Mucosa of descending colon (tissue), 3 donors: ENCODE measurements at regions not wholly inside any gene's neighbourhood (a gene's known extent, or its start where the extent isn't known, plus 50 kb on each side); places are given as distances from the start of the nearest gene placed in this dataset.

ENCODE experiments used
- ATAC-seq: fragments of 200-7000 bp; cut with Tn5 transposase; one replicate; pipeline ENCODE4 v1.9.1; 2020; ENCODE audit warnings: mild to moderate bottlenecking, moderate library complexity
- DNase-seq, 3 donors: peaks; one replicate each; pipeline ENCODE4 v3.0.0-alpha.2; 2020
- H3K36me3 ChIP-seq: fragments of 200-600 bp; one replicate; pipeline ENCODE4 v1.8.0; 2021; ENCODE audit warnings: low read depth, mild to moderate bottlenecking
- H3K4me1 ChIP-seq: fragments of 200-600 bp; one replicate; pipeline ENCODE4 v1.8.0; 2021; ENCODE audit warnings: low read depth, mild to moderate bottlenecking
- H3K4me3 ChIP-seq: fragments of 200-600 bp; one replicate; pipeline ENCODE4 v1.8.0; 2021; ENCODE audit warnings: mild to moderate bottlenecking
- H3K9me3 ChIP-seq: fragments of 200-600 bp; one replicate; pipeline ENCODE4 v1.8.0; 2021; ENCODE audit warnings: mild to moderate bottlenecking
- CTCF ChIP-seq: fragments of 200-600 bp; IDR thresholded peaks from one replicate; pipeline ENCODE4 v1.8.0; 2022; ENCODE audit warnings: antibody characterized with exemption, mild to moderate bottlenecking
- intact Hi-C, 2 donors: fragments of 100-400 bp; cut with DNase I in 1 of 2; cut with micrococcal nuclease in 1 of 2; formaldehyde crosslinking; loops; one replicate each; pipeline versions ENCODE4 v1.11.0 to v1.11.1; 2022; cut with DNase I, micrococcal nuclease
- donor health status: DM: no; HTN: no; CAD: no; lungs with moderate emphysema.
- donor health status: DM: no; HTN: no; CAD: no.
- donor health status: DM: no; HTN: yes; CAD: no.

GRCh38 chr1:187252923-187253322 lies 424.2 kb downstream of the PLA2G4A start:
- DNase-seq (no peak), ATAC-seq (no peak)
- intact Hi-C loops = no loop called here
- Histone ChIP-seq H3K9me3 (peaks cover 2% of the 10 kb centered on the region), H3K4me1 (no peaks in the 10 kb centered on the region), H3K36me3 (no peaks in the 10 kb centered on the region), H3K4me3 (no peak overlapping the region)
- no peak for TF ChIP-seq CTCF

- H3K4me1 ChIP-seq = no peaks in the 10 kb centered on the region
- intact Hi-C loops = no loop called here
- no peaks in the 10 kb centered on the region for H3K36me3 ChIP-seq
- no peaks in the 10 kb centered on the region for H3K9me3 ChIP-seq
- no peak overlapping the region for H3K4me3 ChIP-seq
- ATAC-seq (no peak), DNase-seq (no peak)
- no peak for TF ChIP-seq CTCF
Observed at GRCh38 chr1:187257476-187257875, 428.7 kb downstream of the PLA2G4A start.

- ATAC-seq (peak; percentile 22), DNase-seq (no peak)
- TF ChIP-seq CTCF = no peak
- Histone ChIP-seq H3K9me3 (no peaks in the 10 kb centered on the region), H3K4me1 (no peaks in the 10 kb centered on the region), H3K4me3 (no peak overlapping the region), H3K36me3 (no peaks in the 10 kb centered on the region)
- intact Hi-C loops = no loop called here
Observed at GRCh38 chr1:187261637-187262036, 432.9 kb downstream of the PLA2G4A start.

GRCh38 chr1:187262731-187263130 lies 434.0 kb downstream of the PLA2G4A start:
- intact Hi-C loops = no loop called here
- H3K4me1 ChIP-seq = no peaks in the 10 kb centered on the region
- no peaks in the 10 kb centered on the region for H3K36me3 ChIP-seq
- no peak overlapping the region for H3K4me3 ChIP-seq
- TF ChIP-seq CTCF = no peak
- no peak for DNase-seq
- no peak for ATAC-seq
- no peaks in the 10 kb centered on the region for H3K9me3 ChIP-seq

- Histone ChIP-seq H3K9me3 (no peaks in the 10 kb centered on the region), H3K4me3 (no peak overlapping the region), H3K4me1 (no peaks in the 10 kb centered on the region), H3K36me3 (no peaks in the 10 kb centered on the region)
- intact Hi-C loops = no loop called here
- DNase-seq = peak in 1 of 3 donors; percentile 10
- no peak for ATAC-seq
- no peak for TF ChIP-seq CTCF
Observed at GRCh38 chr1:187264995-187265602, 436.4 kb downstream of the PLA2G4A start.

GRCh38 chr1:187266051-187266450 lies 437.3 kb downstream of the PLA2G4A start:
- Histone ChIP-seq H3K4me3 (no peak overlapping the region), H3K4me1 (no peaks in the 10 kb centered on the region), H3K9me3 (no peaks in the 10 kb centered on the region), H3K36me3 (no peaks in the 10 kb centered on the region)
- intact Hi-C loops = no loop called here
- DNase-seq (no peak), ATAC-seq (no peak)
- TF ChIP-seq CTCF = no peak
